ENCODE measurements at regions not wholly inside any gene's neighbourhood (a gene's known extent, or its start where the extent isn't known, plus 50 kb on each side); places are given as distances from the start of the nearest gene placed in this dataset.

GRCh38 chr10:78964952-78965633 lies 103.7 kb upstream of the ZMIZ1 start:
- DNase-seq (ENCODE audit: low read depth) = no peak

DNA sequence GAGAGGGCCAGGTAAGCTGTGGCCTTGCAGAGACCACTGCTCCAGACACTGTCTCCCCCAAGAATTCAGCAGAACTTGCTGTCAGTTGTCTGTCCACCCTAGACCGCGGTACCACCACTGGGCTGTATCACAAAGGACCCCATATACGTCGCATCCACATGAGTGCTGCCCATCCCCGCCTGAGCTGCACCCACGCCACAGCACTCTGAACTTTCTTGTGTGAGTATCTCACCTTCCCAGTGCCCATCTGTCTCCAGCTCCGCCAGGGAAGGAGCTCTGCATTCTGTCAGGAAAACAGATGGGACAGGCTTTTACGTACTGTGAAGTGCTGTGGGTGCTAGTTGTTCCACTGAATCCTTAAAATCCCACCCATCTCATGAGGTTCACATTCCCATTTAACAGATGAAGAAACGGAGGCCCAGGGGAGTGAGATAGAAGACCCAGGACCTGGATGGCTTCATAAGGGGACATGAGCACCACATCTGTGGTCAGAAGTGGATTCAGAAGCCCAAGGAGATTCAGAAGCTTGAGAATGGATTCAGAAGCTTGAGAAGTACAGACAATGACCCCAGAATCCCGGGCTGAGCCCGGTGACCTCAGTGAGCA lies 102.5 kb upstream of the ZMIZ1 start:
- no peak for DNase-seq (ENCODE audit: low read depth)

DNA sequence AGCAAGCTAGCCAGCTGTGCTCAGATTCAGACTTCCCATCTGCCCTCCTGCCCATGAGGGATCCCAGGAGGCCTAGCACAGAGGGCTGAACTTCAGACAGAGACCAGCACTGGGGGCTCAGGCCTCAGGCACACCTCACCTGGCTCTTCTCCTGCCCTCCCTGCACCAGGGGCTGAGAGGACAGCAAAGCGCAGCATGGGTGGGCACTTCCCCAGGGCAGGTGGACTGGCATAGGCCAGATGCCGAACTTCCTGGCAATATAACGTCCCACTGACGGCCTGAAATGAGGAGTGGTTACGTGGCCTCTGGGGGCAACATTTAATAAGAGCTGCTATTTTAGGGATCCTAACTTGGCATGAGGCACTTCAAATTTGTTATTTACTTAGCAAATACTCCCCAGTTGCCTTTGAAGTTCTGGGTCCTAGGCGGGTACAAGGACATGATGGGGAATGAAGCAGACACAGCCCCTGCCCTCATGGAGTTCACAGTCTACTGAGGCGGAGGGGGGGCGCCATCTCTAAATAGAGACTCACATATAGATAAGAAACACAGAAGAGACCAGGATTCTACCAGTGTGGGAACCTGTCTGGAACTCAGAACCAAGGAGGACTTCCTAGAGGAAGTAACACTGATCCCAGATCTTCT lies 101.8 kb upstream of the ZMIZ1 start:
- no peak for DNase-seq (ENCODE audit: low read depth)

- DNase-seq (ENCODE audit: low read depth) = no peak
Observed at GRCh38 chr10:78968300-78968942, 100.3 kb upstream of the ZMIZ1 start.

DNA sequence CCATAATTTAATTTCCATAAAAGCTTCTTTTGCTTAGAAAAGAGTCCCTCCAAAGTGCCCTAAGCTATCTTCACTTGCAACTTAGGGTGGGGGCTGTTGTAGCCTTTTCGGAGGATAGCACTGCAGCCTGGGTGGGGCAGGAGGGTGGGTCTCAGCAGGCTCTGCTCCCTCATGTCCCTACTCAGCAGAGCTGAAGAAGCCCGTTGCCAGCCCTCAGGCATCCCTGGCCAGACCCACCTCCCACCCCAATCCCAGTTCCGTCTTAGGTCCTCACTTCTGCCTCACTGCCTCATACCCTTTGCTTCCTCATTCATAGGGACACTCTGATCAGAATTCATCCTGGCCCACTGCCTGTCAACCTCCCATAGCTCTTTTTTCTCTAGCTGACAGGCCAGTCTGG lies 99.8 kb upstream of the ZMIZ1 start:
- DNase-seq (ENCODE audit: low read depth) = no peak

DNA sequence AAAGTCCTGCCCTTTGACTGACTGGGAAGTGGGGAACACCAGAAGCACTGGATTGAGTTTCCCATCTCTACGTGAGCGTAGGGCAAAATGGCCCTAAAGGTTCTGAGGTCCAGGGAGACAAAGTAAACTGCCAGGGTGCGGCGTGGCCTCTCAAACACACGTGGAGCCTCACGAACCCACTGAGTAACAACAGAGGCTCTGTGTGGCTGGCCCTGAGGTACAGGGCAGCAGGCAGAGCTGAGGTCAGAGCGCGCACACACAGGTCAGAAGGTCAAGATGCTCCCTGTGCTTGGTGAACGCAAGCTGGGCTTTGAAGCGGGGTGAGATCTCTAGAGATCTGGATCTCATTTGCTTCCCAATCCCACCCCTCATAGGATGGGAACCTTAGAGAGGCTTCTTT lies 99.0 kb upstream of the ZMIZ1 start:
- DNase-seq (ENCODE audit: low read depth) = no peak

GRCh38 chr10:78970261-78970660 lies 98.5 kb upstream of the ZMIZ1 start:
- no peak for DNase-seq (ENCODE audit: low read depth)

GRCh38 chr10:78971094-78971682 lies 97.6 kb upstream of the ZMIZ1 start:
- no peak for DNase-seq (ENCODE audit: low read depth)

DNA sequence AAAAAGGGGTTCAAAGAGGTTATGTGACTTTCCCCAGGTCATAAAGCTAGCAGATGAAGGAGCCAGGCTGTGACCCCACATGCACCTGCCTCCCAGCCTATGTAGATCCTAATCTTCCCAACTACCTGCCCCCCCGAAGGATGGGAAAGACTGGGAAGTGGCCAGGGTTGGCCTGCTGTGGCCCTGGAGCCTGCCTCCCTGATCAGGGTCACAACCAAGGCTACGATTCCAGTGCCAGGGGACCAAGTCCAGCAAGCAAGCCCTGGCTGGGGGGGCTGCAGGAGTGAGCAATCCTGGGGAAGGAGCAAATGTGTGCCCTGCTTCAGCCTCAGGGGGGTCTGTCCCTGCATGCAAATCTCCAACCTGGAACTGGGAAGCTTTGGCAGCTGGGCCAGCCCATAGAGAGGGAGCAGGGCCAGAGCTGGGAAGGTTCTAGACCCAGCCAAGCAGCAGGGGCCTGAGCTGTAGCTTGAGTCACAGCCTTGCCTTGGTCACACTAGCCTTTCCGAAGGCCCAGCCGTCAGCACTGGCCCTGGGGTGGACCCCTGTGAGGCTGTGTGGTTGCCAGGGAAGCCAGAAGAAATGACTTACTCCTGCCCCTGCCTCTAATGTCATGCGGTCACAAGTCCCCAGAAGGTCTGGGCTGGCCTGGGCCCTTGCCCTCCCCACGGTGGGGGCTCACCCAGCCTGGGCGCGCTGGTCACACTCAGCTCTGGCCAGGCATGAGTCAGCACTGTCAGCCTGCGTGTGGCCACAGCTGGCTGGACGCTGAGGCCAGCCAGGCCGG lies 96.4 kb upstream of the ZMIZ1 start:
- DNase-seq (ENCODE audit: low read depth) = peak; percentile 88

DNA sequence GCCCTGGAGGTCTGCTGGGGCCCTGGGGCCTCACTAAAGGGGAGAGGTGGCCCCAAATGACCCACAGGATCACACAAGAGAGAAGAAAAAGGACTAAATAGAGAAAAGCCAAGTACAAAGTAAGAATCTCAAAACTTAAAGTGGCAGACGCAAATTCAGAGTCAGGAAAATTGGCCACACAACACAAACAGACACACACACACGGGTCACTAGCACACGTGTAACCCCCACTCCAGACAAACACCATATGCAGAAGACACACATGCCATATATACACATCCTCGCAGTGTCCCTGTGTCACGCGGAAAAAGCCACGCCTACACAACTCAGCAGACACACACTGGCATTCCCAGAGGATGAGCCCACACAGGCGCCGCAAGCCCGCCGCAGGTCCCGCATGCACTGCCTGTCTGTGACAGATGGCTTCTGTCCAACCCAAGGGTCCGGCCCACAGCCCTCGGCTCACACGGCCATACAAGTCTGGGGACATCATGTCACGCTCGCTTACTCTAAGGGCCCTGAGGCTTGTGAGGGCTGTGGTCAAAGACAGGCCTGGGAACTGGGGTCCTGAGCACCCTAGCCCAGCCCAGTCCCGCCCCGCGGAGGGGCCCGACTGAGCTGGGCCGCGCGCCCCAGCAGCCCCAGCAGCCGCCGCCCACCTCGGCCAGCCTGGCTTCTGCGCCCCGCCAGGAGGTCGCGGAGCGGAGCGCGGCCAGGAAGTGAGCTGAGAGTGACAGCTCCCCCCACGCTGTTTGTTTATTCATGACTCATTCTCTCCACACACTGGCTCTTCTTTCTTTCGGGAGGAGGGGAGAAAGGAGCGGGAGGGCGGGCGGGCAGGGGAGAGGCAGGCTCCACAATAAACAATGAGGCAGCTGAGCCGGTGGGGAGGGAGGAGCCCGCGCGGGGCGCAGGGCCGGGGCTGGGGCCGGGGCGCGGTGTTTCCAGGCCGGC lies 95.5 kb upstream of the ZMIZ1 start:
- DNase-seq (ENCODE audit: low read depth) = peak; percentile 92

GRCh38 chr10:78973901-78974616 lies 94.7 kb upstream of the ZMIZ1 start:
- DNase-seq (ENCODE audit: low read depth) = peak; percentile 51

DNA sequence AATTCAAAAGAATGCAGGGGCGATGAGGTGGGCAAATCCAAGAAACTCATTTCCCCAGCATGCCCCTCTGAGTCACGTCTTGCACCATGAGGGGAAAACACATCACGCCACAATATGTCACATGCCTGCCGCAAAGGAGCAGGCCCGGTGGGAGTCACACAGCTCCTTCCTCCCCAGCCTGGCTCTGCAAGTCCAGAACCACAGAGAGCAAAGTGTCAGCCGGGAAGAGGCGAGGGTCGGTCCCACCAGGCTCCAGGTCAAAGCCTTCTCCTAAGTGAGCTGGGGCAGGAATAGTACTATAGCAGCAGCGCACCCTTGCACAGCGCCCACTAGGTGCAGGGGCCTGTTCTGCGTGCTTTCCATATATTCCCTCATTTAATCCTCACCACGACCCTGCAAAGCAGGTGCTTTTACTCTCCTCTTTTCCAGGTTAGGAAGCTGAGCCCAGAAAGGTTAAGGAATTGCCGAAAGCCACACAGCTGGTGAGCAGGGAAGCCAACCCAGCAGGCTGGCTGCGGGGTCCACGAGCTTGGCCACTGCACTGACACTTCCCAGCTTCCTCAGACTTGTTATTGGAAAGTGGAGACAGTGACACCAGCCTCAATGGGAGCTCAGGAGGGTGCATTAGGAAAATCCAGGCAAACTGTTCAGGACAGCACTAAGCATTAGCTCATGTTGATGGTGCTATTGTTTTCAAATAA lies 94.0 kb upstream of the ZMIZ1 start:
- peak; percentile 85 for DNase-seq (ENCODE audit: low read depth)

DNA sequence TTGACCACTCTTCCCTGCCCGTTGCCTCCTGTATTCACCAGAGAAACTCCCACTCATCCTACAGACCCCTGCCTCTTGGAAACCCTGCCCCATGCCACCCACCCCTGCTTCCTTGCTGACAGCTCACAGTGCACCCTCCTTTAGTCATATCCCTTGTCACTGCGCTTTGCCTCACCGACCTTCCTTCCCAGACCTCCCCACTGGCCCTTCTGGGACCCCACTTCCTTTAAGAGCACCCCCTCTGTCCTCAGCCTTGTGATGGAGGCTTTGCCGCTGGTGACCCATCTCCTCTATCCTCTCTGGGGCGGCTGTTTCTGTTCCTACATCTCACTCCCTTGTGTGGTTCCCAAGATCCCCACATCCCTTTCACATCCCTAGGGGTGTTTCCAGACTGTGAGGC lies 92.8 kb upstream of the ZMIZ1 start:
- no peak for DNase-seq (ENCODE audit: low read depth)

- no peak for DNase-seq (ENCODE audit: low read depth)
Observed at GRCh38 chr10:78976825-78977755, 91.7 kb upstream of the ZMIZ1 start.

DNA sequence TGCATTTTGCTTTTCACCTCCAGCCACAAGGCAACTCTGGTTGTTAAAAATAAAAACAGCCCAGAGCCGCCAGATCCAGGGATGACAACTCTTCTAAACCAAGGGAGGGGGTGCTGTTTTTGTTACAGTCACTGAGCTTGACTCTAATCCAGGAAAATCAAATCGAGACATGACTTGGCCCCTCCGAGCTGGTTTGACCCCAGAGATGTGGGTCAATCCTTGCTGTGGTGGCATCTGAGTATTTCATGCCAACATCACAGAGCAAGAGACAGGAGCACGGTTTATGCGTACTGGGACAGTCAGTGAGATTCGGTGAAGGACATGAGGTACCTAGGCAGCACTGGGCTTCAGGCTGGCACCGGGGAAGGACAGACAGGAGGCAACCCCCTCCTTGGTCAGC lies 88.8 kb upstream of the ZMIZ1 start:
- DNase-seq (ENCODE audit: low read depth) = no peak

GRCh38 chr10:78980354-78980753 lies 88.4 kb upstream of the ZMIZ1 start:
- DNase-seq (ENCODE audit: low read depth) = no peak

- DNase-seq (ENCODE audit: low read depth) = no peak
Observed at GRCh38 chr10:78980815-78981214, 88.0 kb upstream of the ZMIZ1 start.

- no peak for DNase-seq (ENCODE audit: low read depth)
Observed at GRCh38 chr10:78981257-78981969, 87.4 kb upstream of the ZMIZ1 start.

Data from fibroblast of gingiva (primary cell).